ENCODE measurements at regions not wholly inside any gene's neighbourhood (a gene's known extent, or its start where the extent isn't known, plus 50 kb on each side); places are given as distances from the start of the nearest gene placed in this dataset.

DNA sequence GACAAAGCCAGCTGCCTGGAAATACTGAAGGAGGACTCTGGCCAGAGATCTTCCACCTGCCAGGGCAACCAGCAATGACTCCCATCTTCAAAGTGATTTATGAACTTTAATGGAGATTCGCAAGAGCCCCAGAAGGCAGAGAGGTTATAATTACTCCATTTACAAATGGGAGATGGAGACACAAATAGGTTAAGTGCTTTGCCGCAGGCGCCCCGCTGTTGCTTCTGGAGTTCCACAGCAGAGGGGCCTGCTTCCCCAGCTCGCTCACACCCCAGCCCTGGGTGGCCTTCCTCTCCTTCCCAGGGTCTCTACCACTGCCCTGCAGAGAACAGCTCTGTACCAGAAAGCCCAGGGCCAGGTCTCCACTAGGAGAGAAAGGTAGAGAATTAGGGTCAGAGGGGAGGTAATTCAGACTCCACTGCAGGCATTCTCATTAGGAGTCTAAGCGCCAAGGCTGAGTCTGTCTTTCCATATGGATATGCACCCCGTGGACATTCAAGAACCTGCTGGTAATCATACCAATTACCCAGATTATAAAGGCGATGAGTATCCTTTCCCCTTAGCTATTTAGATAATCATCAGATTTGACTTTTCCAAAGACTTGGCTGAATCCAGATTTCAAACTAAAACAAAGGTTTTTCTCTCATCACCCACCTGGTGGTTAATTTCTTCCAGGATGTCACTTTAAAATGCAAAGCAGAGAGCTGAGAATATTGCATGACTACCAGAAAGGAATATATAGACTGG, 157.6 kb upstream of the TUT7 start:
- in situ Hi-C loops (cut with HindIII; ENCODE audit: low pct_unique_long_range_greater_than_20kb, low sequenced_read_pairs): no loop called here
- no peak for TF ChIP-seq JUND (IDR thresholded peaks at IDR 0.05; ENCODE audit: low read depth)
- no peak for DNase-seq (ENCODE audit: low read depth in 1 of 2, low spot score in 1 of 2)

DNA sequence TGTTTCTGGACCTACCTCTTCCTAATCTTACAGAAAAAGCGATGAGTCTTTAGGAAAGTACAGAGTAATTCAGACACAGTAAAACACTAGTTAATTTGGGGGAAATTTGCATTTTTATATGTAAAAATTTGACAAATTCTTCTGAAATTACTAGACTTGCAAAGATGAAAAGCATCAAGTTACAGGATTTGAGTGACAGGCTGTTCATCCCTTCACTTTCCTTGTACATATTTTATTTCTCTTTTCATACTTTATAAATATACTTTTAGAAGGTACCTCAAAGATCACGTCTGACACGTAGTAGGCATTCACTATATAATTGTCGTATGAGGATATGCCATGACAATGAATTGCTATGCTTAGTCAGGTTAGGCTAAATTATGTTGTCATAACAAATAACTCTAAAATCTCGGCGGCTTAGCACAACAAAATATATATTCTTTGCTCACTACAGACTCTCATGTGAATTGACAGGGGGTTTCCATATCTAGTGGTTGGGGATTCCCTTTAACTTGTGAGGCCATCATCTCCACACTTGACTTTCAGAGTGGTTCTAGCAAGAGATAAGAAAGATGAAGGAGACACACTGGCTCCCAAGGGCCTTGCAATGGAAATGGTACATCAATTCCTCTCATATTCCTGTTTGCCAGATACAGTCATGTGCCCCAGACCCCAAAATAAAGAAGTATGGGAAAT, 154.1 kb upstream of the TUT7 start:
- no peak for TF ChIP-seq JUND (IDR thresholded peaks at IDR 0.05; ENCODE audit: low read depth)
- DNase-seq (ENCODE audit: low read depth in 1 of 2, low spot score in 1 of 2): no peak
- in situ Hi-C loops (cut with HindIII; ENCODE audit: low pct_unique_long_range_greater_than_20kb, low sequenced_read_pairs): no loop called here

DNA sequence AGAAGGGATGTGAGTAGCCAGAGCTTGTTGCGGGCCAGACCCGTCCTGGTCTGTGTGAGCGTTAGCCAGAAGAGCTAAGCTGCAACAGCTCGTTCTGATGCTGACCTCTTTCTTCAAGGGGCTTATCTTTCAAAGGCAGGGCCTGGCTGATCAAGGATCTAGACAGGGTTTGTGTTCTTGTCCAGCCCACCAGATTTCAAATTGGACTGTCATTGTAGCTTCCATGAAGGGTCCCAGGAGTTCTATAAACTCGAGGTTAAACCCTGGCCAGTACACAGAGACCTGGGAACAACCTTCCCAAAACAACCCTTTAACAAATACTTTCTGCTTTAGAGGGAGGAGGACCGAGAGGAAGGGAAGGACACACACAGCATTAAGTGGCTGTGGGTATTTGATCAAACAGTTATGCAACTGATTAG, 153.0 kb upstream of the TUT7 start:
- DNase-seq (ENCODE audit: low read depth in 1 of 2, low spot score in 1 of 2): no peak
- in situ Hi-C loops (cut with HindIII; ENCODE audit: low pct_unique_long_range_greater_than_20kb, low sequenced_read_pairs): no loop called here
- TF ChIP-seq JUND (IDR thresholded peaks at IDR 0.05; ENCODE audit: low read depth): no peak

DNA sequence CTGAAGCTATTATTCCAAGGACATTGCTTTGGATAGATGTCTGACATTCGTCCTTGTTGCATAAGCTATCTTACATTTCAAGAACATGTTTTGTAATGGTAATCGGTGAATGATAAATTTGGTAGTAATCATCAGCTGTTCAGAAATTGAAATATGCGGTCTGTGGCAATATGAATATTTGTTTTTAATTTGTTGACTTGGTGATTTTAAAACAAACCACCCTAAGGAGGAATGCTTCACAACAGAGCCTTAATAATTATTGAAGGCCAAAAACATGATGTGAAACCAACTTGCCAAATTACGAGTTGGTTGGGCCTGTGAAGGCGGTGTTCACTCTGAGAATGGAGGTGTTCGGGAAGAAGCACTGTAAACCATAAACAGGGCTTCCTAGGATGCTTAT, 149.7 kb upstream of the TUT7 start:
- no peak for DNase-seq (ENCODE audit: low read depth in 1 of 2, low spot score in 1 of 2)
- TF ChIP-seq JUND (IDR thresholded peaks at IDR 0.05; ENCODE audit: low read depth): no peak
- in situ Hi-C loops (cut with HindIII; ENCODE audit: low pct_unique_long_range_greater_than_20kb, low sequenced_read_pairs): no loop called here

DNA sequence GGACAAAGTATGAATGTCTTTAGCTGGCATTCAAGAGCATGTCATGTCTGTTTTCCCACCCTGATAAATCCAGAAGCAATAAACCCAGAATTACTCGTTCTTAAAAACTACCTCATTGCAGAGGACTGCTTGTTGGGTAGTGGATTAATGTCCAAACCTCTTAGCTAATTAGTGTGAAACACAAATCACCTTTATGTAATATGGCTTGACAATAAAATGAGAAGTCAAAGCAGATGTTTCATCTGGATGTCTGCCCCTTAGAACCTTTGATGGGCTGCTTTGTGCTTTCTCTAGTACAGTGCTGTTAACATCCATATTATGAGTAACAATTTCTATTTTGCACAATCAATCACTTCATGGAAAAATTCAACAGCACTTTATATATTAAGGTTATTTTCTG, 149.1 kb upstream of the TUT7 start:
- DNase-seq (ENCODE audit: low read depth in 1 of 2, low spot score in 1 of 2): no peak
- in situ Hi-C loops (cut with HindIII; ENCODE audit: low pct_unique_long_range_greater_than_20kb, low sequenced_read_pairs): no loop called here
- no peak for TF ChIP-seq JUND (IDR thresholded peaks at IDR 0.05; ENCODE audit: low read depth)

DNA sequence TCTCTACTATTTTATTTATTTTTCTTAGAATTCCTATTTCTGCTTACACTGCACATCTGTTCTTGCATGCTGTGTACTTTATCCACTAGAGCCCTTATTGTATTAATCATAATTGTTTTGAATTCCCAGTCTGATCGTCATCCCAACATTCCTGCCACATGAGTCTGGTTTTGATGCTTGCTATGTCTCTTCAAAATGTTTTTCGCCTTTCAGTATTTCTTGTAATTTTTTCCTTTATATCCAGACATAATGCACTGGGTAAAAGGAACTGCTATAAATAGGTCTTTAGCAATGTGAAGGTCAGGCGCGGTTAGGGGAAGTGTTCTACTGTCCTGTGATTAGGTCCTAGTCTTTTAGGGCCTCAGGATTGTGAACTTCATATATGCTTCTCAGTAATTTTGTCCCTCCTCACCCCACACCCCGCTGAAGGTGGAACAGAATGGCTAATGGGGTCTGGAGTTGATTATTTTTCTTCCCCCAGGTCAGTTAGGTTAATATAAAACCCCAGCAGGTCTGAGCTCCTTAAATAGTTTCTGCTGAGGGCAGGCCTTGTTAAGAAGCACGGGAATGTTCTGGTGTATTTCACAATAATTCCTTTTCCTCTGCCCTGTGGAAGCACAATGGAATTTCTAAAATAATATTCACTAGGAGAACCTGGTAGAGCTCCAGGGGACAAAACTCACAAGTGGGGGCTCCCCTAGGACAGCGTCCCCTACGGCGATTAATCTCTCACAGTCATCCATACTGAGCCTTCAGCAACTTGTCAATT, 146.6 kb upstream of the TUT7 start:
- no peak for TF ChIP-seq JUND (IDR thresholded peaks at IDR 0.05; ENCODE audit: low read depth)
- in situ Hi-C loops (cut with HindIII; ENCODE audit: low pct_unique_long_range_greater_than_20kb, low sequenced_read_pairs): no loop called here
- no peak for DNase-seq (ENCODE audit: low read depth in 1 of 2, low spot score in 1 of 2)

DNA sequence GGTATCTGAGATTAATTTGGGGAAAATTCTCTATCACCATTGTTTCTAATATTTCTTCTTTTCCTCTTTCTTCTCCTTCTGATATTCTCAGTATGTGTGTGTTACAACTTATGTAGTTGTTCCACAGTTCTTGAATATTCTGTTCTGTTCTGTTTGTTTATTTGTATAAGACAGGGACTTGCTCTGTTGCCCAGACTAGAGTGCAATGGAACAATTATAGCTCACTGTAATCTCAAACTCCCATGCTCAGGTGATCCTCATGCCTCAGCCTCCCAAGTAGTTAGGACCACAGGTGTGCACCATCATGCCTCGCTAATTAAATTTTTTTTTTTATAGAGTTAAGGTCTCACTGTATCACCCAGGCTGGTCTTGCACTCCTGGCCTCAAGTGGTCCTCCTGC, 145.8 kb upstream of the TUT7 start:
- no peak for DNase-seq (ENCODE audit: low read depth in 1 of 2, low spot score in 1 of 2)
- in situ Hi-C loops (cut with HindIII; ENCODE audit: low pct_unique_long_range_greater_than_20kb, low sequenced_read_pairs): no loop called here
- no peak for TF ChIP-seq JUND (IDR thresholded peaks at IDR 0.05; ENCODE audit: low read depth)

DNA sequence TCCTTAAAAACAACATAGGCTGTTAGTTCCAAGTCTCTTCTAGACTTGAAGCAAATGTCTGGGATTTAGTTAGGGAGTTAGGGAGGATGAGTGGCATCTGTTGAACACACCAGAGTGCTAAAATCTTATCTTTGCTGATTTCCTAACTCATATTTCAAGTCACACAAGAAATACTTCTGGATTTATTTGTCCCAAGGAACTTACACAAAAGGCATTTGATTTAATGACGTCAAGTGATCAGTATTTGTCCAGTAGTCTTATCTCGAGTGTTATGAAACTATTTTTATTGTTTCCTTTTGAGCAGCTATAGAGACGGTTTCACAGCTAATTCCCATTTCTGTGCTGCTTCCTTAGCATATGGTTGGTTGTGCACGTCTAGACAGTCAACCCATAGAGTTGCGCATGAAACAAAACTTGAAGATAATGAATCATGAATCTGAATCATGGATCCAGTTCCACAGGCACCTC, 140.5 kb upstream of the TUT7 start:
- in situ Hi-C loops (cut with HindIII; ENCODE audit: low pct_unique_long_range_greater_than_20kb, low sequenced_read_pairs): no loop called here
- DNase-seq (ENCODE audit: low read depth in 1 of 2, low spot score in 1 of 2): no peak
- TF ChIP-seq JUND (IDR thresholded peaks at IDR 0.05; ENCODE audit: low read depth): no peak

DNA sequence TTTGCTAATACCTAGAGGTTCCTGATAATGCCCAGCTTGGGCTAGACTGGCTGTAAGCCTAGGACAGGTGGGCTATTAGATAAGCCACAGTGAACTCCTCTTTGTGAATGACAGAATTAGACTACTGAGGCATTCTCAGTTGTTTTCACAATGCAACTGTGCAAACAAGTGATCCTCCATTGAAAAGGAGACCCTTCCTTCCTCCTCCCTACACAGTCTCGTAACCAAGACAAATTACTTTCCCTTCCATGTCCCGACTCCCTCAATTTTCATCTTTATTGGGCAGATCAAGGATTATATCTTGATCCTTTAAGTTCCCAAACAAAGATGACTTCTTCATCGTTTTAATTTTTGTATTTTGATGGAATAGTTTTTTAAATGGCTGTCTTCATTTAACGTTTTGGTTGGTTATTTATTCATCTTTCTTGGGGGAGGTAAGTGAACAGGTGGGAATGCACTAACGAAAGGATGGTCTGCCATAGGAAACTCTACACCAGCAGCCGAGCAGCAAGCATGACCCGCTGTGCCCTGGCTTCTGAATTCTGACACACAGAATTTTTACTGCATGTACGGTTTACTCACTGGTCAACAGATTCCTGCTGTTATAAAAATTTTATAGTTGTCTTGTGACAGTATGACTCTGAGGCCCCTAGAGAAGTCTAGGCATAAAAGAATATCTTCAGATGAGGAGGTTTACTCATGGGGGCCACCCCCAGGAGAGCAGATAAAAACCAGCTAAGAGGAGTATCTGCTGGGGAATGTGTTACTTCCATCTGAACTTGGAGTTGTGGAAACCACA, 137.5 kb upstream of the TUT7 start:
- DNase-seq (ENCODE audit: low read depth in 1 of 2, low spot score in 1 of 2): no peak
- in situ Hi-C loops (cut with HindIII; ENCODE audit: low pct_unique_long_range_greater_than_20kb, low sequenced_read_pairs): no loop called here
- TF ChIP-seq JUND (IDR thresholded peaks at IDR 0.05; ENCODE audit: low read depth): no peak

DNA sequence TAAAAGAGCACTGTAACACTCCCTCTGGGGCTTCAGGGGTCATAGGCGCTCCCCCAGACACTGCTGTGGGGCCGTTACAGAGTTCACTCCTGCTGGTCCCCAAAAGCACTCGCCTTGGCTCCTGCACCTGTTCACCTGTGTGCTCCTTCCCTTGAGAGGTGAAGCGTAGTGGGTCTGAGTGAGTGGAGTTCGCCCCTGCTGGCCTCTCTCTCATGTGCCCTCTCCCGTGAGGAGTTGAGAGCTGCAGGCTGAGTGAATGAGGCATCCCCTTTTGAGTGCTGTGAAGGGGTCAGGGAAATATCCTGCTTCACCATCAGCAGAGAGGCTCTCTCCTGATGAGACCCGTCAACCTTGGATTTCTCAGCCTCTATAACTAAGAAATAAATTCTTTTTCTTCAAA, 134.6 kb upstream of the TUT7 start:
- no peak for DNase-seq (ENCODE audit: low read depth in 1 of 2, low spot score in 1 of 2)
- TF ChIP-seq JUND (IDR thresholded peaks at IDR 0.05; ENCODE audit: low read depth): no peak
- in situ Hi-C loops (cut with HindIII; ENCODE audit: low pct_unique_long_range_greater_than_20kb, low sequenced_read_pairs): no loop called here

DNA sequence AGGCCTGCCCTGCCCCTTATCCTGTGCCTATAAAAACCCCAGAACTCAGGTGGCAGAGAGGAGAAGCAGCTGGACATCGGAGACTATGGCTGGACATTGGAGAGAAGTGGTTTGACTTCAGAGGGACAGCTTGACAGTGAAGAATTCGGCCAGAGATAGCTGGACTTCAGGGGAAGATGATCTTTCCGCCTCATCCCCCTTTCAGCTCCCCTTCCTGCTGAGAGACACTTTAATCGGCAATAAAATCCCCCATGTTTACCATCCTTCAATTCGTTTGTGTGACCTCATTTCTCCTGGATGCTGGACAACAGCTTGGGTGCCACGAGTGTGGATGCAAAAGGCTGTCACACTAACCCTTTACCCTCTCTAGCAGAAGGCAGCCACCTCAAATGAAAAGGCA, 134.1 kb upstream of the TUT7 start:
- in situ Hi-C loops (cut with HindIII; ENCODE audit: low pct_unique_long_range_greater_than_20kb, low sequenced_read_pairs): no loop called here
- no peak for DNase-seq (ENCODE audit: low read depth in 1 of 2, low spot score in 1 of 2)
- TF ChIP-seq JUND (IDR thresholded peaks at IDR 0.05; ENCODE audit: low read depth): no peak

DNA sequence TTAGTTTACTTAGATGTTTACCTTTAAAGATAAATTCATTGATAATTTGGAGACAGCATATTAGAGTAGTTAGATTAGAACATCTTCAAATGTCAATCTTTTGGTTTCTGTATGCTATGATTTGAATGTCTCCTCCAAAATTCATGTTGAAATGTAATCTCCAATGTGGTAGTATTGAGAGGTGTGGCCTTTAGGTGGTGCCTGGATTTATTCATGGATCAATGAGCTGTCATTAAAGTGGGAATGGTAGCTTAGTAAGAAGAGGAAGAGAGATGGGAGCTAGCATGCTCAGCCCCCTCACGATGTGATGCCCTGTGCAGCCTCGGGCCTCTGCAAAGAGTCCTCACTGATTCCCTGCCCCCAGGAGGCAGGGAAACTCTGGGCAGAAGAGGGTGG, 133.6 kb upstream of the TUT7 start:
- TF ChIP-seq JUND (IDR thresholded peaks at IDR 0.05; ENCODE audit: low read depth): no peak
- DNase-seq (ENCODE audit: low read depth in 1 of 2, low spot score in 1 of 2): no peak
- in situ Hi-C loops (cut with HindIII; ENCODE audit: low pct_unique_long_range_greater_than_20kb, low sequenced_read_pairs): no loop called here

All from T47D (cell line).